ENCODE measurements at regions not wholly inside any gene's neighbourhood (a gene's known extent, or its start where the extent isn't known, plus 50 kb on each side); places are given as distances from the start of the nearest gene placed in this dataset.

DNA sequence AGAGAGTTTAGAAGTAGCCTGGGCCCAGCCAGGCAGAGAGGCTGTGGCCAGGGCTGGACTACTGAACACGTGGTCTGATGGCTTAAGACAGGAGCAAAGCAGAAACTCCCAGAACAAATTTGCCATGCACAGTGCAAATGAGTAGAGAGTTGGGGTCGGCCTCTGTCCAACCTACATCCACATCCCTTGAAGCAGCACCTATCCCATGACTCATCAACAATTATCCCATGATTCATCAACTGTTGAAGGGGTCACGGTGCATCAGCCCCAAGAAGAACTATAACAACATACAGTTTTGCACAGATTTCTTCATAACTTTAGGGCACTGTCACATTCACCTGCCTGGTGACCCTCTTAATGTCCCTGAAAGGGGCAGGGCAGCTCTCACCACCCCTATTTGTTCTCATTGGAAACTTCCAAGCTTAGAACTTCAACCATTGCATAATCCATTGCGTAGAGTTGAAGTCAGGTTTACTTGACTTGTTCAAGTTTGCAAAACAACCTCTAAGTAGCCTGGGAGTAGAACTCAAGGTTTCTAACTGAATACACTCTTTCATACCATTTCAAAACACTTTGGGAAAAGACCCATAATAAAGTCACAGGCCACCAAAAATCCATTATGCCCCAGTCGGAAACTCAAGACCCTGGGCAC lies 235.2 kb upstream of the CDH5 start:
- no peak overlapping the region for H3K27ac ChIP-seq
- no peak for DNase-seq
- intact Hi-C loops (cut with DNase I) = no loop called here
- no peak overlapping the region for H3K4me3 ChIP-seq
- H3K9me3 ChIP-seq = no peaks in the 10 kb centered on the region
- no peaks in the 10 kb centered on the region for H3K36me3 ChIP-seq (replicated peaks in 1 of 2; ENCODE audit: insufficient read depth in 1 of 2, low read depth in 2 of 2)
- TF ChIP-seq, protein P1, sequence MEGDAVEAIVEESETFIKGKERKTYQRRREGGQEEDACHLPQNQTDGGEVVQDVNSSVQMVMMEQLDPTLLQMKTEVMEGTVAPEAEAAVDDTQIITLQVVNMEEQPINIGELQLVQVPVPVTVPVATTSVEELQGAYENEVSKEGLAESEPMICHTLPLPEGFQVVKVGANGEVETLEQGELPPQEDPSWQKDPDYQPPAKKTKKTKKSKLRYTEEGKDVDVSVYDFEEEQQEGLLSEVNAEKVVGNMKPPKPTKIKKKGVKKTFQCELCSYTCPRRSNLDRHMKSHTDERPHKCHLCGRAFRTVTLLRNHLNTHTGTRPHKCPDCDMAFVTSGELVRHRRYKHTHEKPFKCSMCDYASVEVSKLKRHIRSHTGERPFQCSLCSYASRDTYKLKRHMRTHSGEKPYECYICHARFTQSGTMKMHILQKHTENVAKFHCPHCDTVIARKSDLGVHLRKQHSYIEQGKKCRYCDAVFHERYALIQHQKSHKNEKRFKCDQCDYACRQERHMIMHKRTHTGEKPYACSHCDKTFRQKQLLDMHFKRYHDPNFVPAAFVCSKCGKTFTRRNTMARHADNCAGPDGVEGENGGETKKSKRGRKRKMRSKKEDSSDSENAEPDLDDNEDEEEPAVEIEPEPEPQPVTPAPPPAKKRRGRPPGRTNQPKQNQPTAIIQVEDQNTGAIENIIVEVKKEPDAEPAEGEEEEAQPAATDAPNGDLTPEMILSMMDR (IDR thresholded peaks at IDR 0.05) = no peak
- no peak for TF ChIP-seq POLR2A (IDR thresholded peaks at IDR 0.05)
- H3K4me1 ChIP-seq = no peaks in the 10 kb centered on the region
- WGBS, 2 donors = 55 to 56% methylated on average over 5 of the region's 5 CpGs
- ATAC-seq = no peak
- no peaks in the 10 kb centered on the region for H3K27me3 ChIP-seq

DNA sequence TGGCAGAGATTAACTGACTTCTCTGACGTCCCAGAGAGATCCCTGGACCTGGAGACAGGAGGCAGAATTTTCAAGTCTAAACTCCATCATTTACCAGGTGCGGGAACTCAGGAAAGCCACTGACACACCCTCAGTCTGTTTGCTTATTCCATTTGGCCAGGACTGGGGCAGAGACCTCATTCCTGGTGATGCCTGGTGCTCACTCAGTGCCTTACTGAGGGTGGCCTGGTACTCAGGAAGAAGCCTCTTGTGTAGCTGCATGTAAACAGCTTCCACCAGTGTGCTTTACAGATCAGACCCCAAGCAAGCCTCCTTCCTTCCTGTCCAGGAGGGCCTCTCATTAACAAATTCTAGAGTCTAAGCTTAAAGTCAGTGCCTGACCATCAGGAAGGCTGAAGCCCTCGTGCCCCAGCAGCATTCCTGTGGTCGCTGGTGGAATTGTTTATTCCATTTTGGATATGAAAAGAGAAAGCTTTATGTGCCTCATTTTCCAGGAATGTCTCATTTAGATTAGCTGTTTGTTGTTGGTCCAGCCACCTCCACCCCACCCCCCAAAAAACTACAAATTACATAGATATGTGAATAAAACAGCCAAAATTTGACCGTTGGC lies 236.1 kb upstream of the CDH5 start:
- H3K27ac ChIP-seq = no peak overlapping the region

GRCh38 chr16:66129196-66129595 lies 237.3 kb upstream of the CDH5 start:
- no peak for ATAC-seq
- intact Hi-C loops (cut with DNase I) = no loop called here
- no peak for TF ChIP-seq POLR2A (IDR thresholded peaks at IDR 0.05)
- TF ChIP-seq, protein P1 (IDR thresholded peaks at IDR 0.05) = no peak
- 46 to 50% methylated on average over 4 of the region's 4 CpGs for WGBS, 2 donors
- Histone ChIP-seq H3K27me3 (no peaks in the 10 kb centered on the region), H3K27ac (no peak overlapping the region), H3K4me3 (no peak overlapping the region), H3K36me3 (replicated peaks in 1 of 2; ENCODE audit: insufficient read depth in 1 of 2, low read depth in 2 of 2) (no peaks in the 10 kb centered on the region), H3K9me3 (no peaks in the 10 kb centered on the region), H3K4me1 (no peaks in the 10 kb centered on the region)
- DNase-seq = no peak

More for the DNA sequence above, 236.1 kb upstream of the CDH5 start:
- ATAC-seq (no peak), DNase-seq (no peak)
- intact Hi-C loops (cut with DNase I) = no loop called here
- H3K9me3 ChIP-seq = no peaks in the 10 kb centered on the region
- no peak for TF ChIP-seq POLR2A (IDR thresholded peaks at IDR 0.05)
- TF ChIP-seq, protein P1 (IDR thresholded peaks at IDR 0.05) = no peak
- no peaks in the 10 kb centered on the region for H3K4me1 ChIP-seq
- H3K4me3 ChIP-seq = no peak overlapping the region
- WGBS, 2 donors = 37 to 39% methylated on average over 5 of the region's 5 CpGs
- no peaks in the 10 kb centered on the region for H3K36me3 ChIP-seq (replicated peaks in 1 of 2; ENCODE audit: insufficient read depth in 1 of 2, low read depth in 2 of 2)
- no peaks in the 10 kb centered on the region for H3K27me3 ChIP-seq

DNA sequence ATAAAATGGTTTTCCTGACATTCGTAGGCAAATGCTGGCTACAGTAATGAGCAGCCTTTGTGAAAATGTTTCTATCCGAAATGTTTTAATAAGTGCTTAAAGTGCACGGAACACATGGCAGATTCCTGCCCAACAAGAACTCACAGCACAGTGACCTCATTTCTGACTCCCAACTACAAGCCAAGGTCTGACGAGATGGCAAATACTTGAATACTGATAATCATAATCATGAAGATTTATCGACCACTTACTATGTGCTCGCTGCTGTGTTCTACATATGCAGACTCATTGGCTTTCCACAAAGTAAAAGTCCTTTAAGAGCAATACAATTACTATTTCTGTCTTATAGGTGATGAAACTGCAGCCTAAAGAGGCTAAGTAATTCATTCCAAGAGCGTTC lies 238.1 kb upstream of the CDH5 start:
- intact Hi-C loops (cut with DNase I) = no loop called here
- 51 to 54% methylated on average over 7 of the region's 7 CpGs for WGBS, 2 donors
- H3K4me1 ChIP-seq = no peaks in the 10 kb centered on the region

More for the DNA sequence above, 238.1 kb upstream of the CDH5 start:
- Histone ChIP-seq H3K36me3 (replicated peaks in 1 of 2; ENCODE audit: insufficient read depth in 1 of 2, low read depth in 2 of 2) (no peaks in the 10 kb centered on the region), H3K27ac (no peak overlapping the region), H3K27me3 (no peaks in the 10 kb centered on the region), H3K9me3 (no peaks in the 10 kb centered on the region), H3K4me3 (no peak overlapping the region)
- ATAC-seq (no peak), DNase-seq (no peak)
- no peak for TF ChIP-seq POLR2A (IDR thresholded peaks at IDR 0.05)
- TF ChIP-seq, protein P1 (IDR thresholded peaks at IDR 0.05) = no peak
